Astrocyte (in vitro differentiated cells and primary cell): ENCODE measurements at regions not wholly inside any gene's neighbourhood (a gene's known extent, or its start where the extent isn't known, plus 50 kb on each side); places are given as distances from the start of the nearest gene placed in this dataset.

Experiments used
- DNase-seq: peaks from one replicate; pipeline ENCODE4 v3.0.0-alpha.2; 2010; ENCODE audit warnings: low read depth
- FAIRE-seq: peaks from 2 replicates; lab custom pipeline; 2011; peaks lifted over from hg19 to GRCh38; lab: Jason Lieb, UNC
- H2AFZ ChIP-seq: 2 replicates; pipeline ENCODE4 v1.6.0; 2012; ENCODE audit warnings: low read depth, low read length, inconsistent platforms
- H3K27ac ChIP-seq: 2 replicates; pipeline ENCODE4 v1.5.1; 2011; ENCODE audit warnings: low read depth, low read length, inconsistent platforms
- H3K27me3 ChIP-seq: 2 replicates; pipeline ENCODE4 v1.6.0; 2011; ENCODE audit warnings: low read length, inconsistent platforms; ENCODE audit not compliant: insufficient read depth
- H3K36me3 ChIP-seq: 2 replicates; pipeline ENCODE4 v1.5.1; 2011; ENCODE audit warnings: low read length, inconsistent platforms; ENCODE audit not compliant: insufficient read depth
- H3K4me1 ChIP-seq: 2 replicates; pipeline ENCODE4 v1.5.1; 2011; ENCODE audit warnings: low read length, inconsistent platforms; ENCODE audit not compliant: insufficient read depth
- H3K4me2 ChIP-seq: 2 replicates; pipeline ENCODE4 v1.6.0; 2012; ENCODE audit warnings: low read length, inconsistent platforms
- H3K4me3 ChIP-seq: 2 replicates; pipeline ENCODE4 v1.5.1; 2011; ENCODE audit warnings: low read depth, mild to moderate bottlenecking, low read length, inconsistent platforms; ENCODE audit not compliant: insufficient read depth
- H3K79me2 ChIP-seq: 2 replicates; pipeline ENCODE4 v1.6.0; 2012; ENCODE audit warnings: mild to moderate bottlenecking, low read length, inconsistent platforms; ENCODE audit not compliant: insufficient read depth
- H3K9ac ChIP-seq: 2 replicates; pipeline ENCODE4 v1.6.0; 2012; ENCODE audit warnings: mild to moderate bottlenecking, low read length, inconsistent platforms
- H3K9me3 ChIP-seq: 2 replicates; pipeline ENCODE4 v1.5.1; 2012; ENCODE audit warnings: low read depth, mild to moderate bottlenecking, low read length, inconsistent platforms; ENCODE audit not compliant: insufficient read depth
- H4K20me1 ChIP-seq: 2 replicates; pipeline ENCODE4 v1.6.0; 2012; ENCODE audit warnings: low read length, inconsistent platforms; ENCODE audit not compliant: insufficient read depth
- H3K27ac Mint-ChIP-seq: one replicate; pipeline ENCODE4 v1.8.0; 2021; ENCODE audit warnings: mild to moderate bottlenecking, mixed read lengths; ENCODE audit not compliant: unreplicated experiment
- H3K27me3 Mint-ChIP-seq: one replicate; pipeline ENCODE4 v1.8.0; 2021; ENCODE audit warnings: low read depth, mixed read lengths; ENCODE audit not compliant: unreplicated experiment
- H3K36me3 Mint-ChIP-seq: one replicate; pipeline ENCODE4 v1.8.0; 2021; ENCODE audit warnings: low read depth, mixed read lengths; ENCODE audit not compliant: unreplicated experiment
- H3K4me1 Mint-ChIP-seq: one replicate; pipeline ENCODE4 v1.8.0; 2021; ENCODE audit warnings: low read depth, mixed read lengths; ENCODE audit not compliant: unreplicated experiment
- H3K4me3 Mint-ChIP-seq: one replicate; pipeline ENCODE4 v1.8.0; 2021; ENCODE audit warnings: mild to moderate bottlenecking, moderate library complexity, mixed read lengths; ENCODE audit not compliant: unreplicated experiment
- H3K9me3 Mint-ChIP-seq: one replicate; pipeline ENCODE4 v1.8.0; 2021; ENCODE audit warnings: mild to moderate bottlenecking, mixed read lengths; ENCODE audit not compliant: unreplicated experiment
- EZH2 ChIP-seq: IDR thresholded peaks from 2 replicates; pipeline ENCODE4 v1.6.1; 2012; ENCODE audit warnings: mild to moderate bottlenecking, low read length, inconsistent platforms; ENCODE audit not compliant: insufficient read depth
- TF ChIP-seq, protein P1 (sequence below): IDR thresholded peaks from 2 replicates; pipeline ENCODE4 v1.5.1; 2011; ENCODE audit warnings: low read depth, mild to moderate bottlenecking, inconsistent platforms, low read length, moderate library complexity; ENCODE audit not compliant: insufficient read depth

DNA sequence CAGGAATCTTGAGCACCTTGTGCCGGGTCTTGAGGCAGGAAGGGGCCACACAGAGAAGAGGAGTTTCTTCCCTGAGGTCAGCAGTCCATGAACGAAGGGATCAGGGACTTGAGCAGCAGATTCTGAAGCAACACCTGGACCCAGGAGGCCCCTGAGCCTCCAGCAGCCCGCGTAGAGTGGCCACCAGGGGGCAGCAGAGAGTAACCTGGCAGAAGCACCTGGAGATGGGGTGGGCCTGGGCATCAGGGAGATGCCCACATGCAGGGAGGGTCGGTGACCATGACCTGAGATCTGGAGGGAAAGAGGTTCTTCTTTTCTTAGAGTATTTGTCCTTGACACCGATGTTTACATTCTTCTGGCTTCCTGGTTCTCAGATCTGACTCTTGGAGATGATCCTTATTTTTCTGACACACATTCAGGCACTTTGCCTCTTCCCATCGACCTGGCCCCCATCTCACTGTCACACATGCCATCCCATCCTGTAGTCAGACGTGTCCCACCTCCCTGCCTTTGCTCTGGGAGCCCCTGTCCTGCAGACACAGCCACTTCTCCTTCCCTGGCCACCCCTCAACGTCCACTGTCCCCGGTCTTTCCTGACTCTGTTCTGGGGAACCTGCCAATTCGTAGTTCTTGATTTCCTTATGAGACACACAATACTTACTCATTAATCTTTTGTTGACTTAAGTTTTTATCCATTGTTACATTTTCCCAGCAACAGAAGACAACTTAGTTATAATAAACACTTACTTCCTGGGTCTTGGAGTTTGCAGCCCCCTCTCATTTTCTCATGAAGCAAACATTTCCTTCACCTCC, 66.5 kb downstream of the GGTLC2 start:
- H3K4me2 ChIP-seq = no peak overlapping the region
- no peak for TF ChIP-seq EZH2
- TF ChIP-seq, protein P1, sequence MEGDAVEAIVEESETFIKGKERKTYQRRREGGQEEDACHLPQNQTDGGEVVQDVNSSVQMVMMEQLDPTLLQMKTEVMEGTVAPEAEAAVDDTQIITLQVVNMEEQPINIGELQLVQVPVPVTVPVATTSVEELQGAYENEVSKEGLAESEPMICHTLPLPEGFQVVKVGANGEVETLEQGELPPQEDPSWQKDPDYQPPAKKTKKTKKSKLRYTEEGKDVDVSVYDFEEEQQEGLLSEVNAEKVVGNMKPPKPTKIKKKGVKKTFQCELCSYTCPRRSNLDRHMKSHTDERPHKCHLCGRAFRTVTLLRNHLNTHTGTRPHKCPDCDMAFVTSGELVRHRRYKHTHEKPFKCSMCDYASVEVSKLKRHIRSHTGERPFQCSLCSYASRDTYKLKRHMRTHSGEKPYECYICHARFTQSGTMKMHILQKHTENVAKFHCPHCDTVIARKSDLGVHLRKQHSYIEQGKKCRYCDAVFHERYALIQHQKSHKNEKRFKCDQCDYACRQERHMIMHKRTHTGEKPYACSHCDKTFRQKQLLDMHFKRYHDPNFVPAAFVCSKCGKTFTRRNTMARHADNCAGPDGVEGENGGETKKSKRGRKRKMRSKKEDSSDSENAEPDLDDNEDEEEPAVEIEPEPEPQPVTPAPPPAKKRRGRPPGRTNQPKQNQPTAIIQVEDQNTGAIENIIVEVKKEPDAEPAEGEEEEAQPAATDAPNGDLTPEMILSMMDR = peak; percentile 56
- no peaks in the 10 kb centered on the region for H4K20me1 ChIP-seq
- H3K9ac ChIP-seq = no peak overlapping the region
- peaks cover 77% of the 10 kb centered on the region for H3K27me3 Mint-ChIP-seq
- no peak overlapping the region for H3K27ac ChIP-seq
- H3K4me1 Mint-ChIP-seq = no peaks in the 10 kb centered on the region
- FAIRE-seq (no peak), DNase-seq (no peak)
- H3K79me2 ChIP-seq = no peaks in the 10 kb centered on the region
- no peak overlapping the region for H3K4me3 ChIP-seq
- H3K36me3 ChIP-seq = no peaks in the 10 kb centered on the region
- H3K27ac Mint-ChIP-seq = no peak overlapping the region
- H2AFZ ChIP-seq = no peak overlapping the region
- H3K4me1 ChIP-seq = no peaks in the 10 kb centered on the region
- H3K27me3 ChIP-seq = peaks cover 2% of the 10 kb centered on the region
- H3K4me3 Mint-ChIP-seq = no peak overlapping the region
- H3K36me3 Mint-ChIP-seq = no peaks in the 10 kb centered on the region
- H3K9me3 ChIP-seq = no peaks in the 10 kb centered on the region
- no peaks in the 10 kb centered on the region for H3K9me3 Mint-ChIP-seq

GRCh38 chr22:22711532-22711913, 67.1 kb downstream of the GGTLC2 start:
- Mint-ChIP-seq H3K36me3 (no peaks in the 10 kb centered on the region), H3K27me3 (peaks cover 73% of the 10 kb centered on the region), H3K4me1 (no peaks in the 10 kb centered on the region), H3K9me3 (peaks cover 2% of the 10 kb centered on the region), H3K4me3 (no peak overlapping the region), H3K27ac (no peak overlapping the region)
- Histone ChIP-seq H3K4me2 (no peak overlapping the region), H3K27ac (no peak overlapping the region), H3K4me1 (no peaks in the 10 kb centered on the region), H3K9me3 (no peaks in the 10 kb centered on the region), H2AFZ (no peak overlapping the region), H3K9ac (no peak overlapping the region), H3K36me3 (no peaks in the 10 kb centered on the region), H3K79me2 (no peaks in the 10 kb centered on the region), H3K4me3 (no peak overlapping the region), H4K20me1 (no peaks in the 10 kb centered on the region), H3K27me3 (peaks cover 2% of the 10 kb centered on the region)
- FAIRE-seq = no peak
- DNase-seq = no peak
- no peak for TF ChIP-seq EZH2
- TF ChIP-seq, protein P1 = no peak

GRCh38 chr22:22712092-22712658, 67.8 kb downstream of the GGTLC2 start:
- no peak for DNase-seq
- FAIRE-seq = no peak
- peaks cover 2% of the 10 kb centered on the region for H3K9me3 Mint-ChIP-seq

More at GRCh38 chr22:22712092-22712658, 67.8 kb downstream of the GGTLC2 start:
- Histone ChIP-seq H3K27ac (no peak overlapping the region), H3K9me3 (no peaks in the 10 kb centered on the region), H2AFZ (no peak overlapping the region), H3K4me1 (no peaks in the 10 kb centered on the region), H3K79me2 (no peaks in the 10 kb centered on the region), H3K27me3 (no peaks in the 10 kb centered on the region), H3K36me3 (no peaks in the 10 kb centered on the region), H4K20me1 (no peaks in the 10 kb centered on the region), H3K4me3 (no peak overlapping the region), H3K4me2 (no peak overlapping the region), H3K9ac (no peak overlapping the region)
- H3K27me3 Mint-ChIP-seq = peaks cover 73% of the 10 kb centered on the region
- no peaks in the 10 kb centered on the region for H3K36me3 Mint-ChIP-seq
- no peak overlapping the region for H3K27ac Mint-ChIP-seq
- no peak overlapping the region for H3K4me3 Mint-ChIP-seq
- no peaks in the 10 kb centered on the region for H3K4me1 Mint-ChIP-seq
- no peak for TF ChIP-seq EZH2
- TF ChIP-seq, protein P1 = no peak
